DLD1 (cell line): ENCODE measurements at regions not wholly inside any gene's neighbourhood (a gene's known extent, or its start where the extent isn't known, plus 50 kb on each side); places are given as distances from the start of the nearest gene placed in this dataset.

Experiments used
- in situ Hi-C: cut with HindIII; loops from 2 replicates; pipeline ENCODE4 v1.10.0; 2017; ENCODE audit warnings: low sequenced_read_pairs

DNA sequence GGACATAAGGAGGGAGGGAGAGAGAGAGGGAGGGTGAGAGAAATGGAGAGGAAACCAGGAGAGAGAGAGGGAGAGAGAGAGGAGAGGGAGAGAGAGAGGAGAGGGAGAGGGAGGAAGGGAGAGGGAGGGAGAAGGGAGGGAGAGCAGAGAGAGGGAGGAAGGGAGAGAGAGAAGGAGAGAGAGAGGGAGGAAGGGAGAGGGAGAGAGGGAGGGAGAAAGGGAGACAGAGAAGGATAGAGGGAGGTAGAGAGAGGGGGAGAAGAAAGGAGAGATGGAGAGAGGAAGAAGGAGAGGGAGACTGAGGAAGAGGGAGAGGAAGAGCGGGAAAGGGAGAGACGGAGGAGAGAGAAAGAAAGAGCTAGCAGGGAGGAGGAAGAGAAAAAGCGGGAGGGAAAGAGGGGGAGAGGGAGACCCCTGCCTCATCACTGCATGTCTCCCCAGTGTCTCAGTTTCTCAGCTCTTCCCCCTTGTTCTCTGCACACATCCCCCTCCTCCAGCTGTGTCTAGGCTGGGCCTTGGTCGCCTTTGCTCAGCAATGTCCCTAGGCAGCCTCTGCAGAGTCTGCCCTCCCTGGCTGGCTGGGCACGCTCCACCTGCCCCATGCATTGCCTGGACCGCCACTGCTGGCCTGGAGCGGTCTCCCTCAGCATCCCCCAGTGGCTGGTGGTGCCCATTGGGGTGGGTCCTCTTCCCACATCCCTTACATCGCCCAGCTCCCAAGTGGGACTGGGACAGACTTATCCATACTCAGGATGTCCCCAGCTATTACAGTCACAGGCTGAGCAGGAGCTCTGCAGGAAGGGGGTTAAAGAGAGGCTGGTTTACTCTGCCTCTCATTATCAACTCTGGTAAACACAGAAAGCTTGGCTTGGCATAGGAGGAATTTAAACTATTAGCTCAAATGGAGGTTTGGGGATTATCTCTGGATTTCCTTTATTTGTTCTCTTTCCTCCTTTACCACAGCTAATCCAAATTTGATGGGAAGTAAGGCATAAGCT is 85.7 kb upstream of the APCDD1 start:
- in situ Hi-C loops = loop anchor here (5.0 to 25.0 kb wide), 2 partner anchors 56 to 381 kb away; no protein-coding TSS in a partner anchor

- in situ Hi-C loops = loop anchor here (25.0 kb wide), 1 partner anchor 383 kb away; no protein-coding TSS in a partner anchor
These were observed 83.7 kb upstream of the APCDD1 start for GRCh38 chr18:10370716-10371115.

GRCh38 chr18:10371165-10371564 is 83.3 kb upstream of the APCDD1 start:
- in situ Hi-C loops = loop anchor here (25.0 kb wide), 1 partner anchor 384 kb away; no protein-coding TSS in a partner anchor

GRCh38 chr18:10374195-10374594 is 80.2 kb upstream of the APCDD1 start:
- in situ Hi-C loops = loop anchor here (25.0 kb wide), 1 partner anchor 387 kb away; no protein-coding TSS in a partner anchor

DNA sequence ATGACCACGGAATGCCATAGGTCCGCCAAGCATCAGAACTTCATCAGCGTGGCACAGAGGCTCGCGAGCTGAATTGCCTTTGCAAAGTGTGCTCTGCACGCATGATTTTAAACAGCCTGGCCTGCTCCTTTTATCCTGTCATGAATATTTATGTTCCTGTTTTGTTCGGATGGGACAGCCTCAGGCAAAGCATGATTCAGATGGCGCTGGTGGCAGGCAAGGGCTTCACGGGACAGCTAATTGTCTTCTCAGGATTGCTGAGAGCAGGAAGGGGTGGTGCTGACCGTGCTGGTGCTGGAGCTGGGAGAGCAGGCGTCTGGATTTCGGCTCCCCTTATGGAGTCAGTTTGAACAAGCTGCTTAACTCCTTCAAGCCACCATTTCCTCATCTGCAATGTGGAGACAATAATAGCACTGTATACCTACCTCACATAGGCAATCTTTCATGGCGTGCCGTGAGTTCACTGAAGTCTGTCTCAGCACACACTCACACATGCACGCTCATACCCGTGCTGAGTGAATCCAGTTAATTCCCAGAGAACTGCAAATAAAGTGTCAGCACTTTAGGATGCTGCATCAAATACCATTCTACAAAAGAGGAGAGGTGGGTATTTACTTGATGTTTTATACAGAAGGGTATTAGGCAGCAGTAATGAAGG is 79.7 kb upstream of the APCDD1 start:
- in situ Hi-C loops = loop anchor here (25.0 kb wide), 1 partner anchor 387 kb away; no protein-coding TSS in a partner anchor

DNA sequence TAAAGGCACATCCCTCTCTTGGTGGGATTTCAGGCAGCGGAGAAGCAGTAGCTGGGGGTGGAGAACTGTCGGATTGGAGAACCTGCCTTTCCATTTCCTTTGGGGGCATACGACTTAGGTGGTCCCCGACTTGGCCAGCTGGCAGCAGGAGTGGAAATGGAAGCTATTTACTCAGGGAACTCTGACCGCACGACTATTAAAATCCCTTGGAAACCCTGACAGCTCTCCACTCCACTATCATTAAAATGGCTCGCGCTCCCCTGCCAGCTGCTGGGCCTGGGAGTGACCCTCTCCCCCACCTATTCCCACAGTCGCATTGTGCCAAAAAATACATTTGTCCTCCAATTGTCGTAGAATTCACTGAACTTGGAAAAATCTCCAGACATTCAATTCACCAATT is 77.7 kb upstream of the APCDD1 start:
- in situ Hi-C loops = no loop called here

DNA sequence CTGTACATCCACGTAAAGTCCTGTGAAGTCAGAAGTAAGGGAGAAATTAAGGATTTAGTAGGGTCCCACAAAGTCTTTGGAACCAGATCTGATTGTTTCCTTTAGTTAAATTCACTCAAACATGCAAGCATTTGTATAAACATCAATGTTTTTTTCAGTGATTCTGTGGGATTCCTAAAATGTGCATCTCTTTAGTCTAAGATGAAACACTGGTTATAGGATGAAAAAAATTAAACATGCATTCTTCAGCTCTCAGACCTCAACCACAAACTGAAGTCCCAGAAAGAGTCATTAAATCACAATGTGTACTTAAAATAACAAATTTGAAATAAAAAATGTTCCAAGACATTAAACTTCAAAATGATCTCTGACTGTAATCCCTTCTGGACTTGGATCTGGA is 76.5 kb upstream of the APCDD1 start:
- in situ Hi-C loops = no loop called here

- in situ Hi-C loops = no loop called here
These were observed 75.6 kb upstream of the APCDD1 start for GRCh38 chr18:10378688-10379420.

- in situ Hi-C loops = no loop called here
These were observed 74.9 kb upstream of the APCDD1 start for GRCh38 chr18:10379522-10379921.

DNA sequence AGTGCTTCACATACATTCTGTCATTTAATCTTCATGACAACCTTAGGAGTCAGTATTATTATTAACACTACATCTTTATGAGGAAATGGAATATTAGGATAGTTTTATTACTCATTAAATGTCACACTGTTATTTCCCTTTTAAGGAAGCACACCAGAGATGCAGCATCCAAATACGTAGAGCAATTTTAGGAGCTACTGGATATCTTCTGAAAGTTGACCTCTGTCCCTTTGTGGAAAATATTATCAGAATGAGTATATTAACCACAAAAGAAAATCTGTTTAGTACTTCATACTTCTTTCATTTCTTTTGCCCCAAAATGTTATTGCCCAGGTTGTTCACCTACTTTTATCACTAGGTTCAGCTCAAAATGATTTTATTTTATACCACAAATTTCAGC is 72.9 kb upstream of the APCDD1 start:
- in situ Hi-C loops = loop anchor here (10.0 kb wide), 1 partner anchor 137 kb away; no protein-coding TSS in a partner anchor

DNA sequence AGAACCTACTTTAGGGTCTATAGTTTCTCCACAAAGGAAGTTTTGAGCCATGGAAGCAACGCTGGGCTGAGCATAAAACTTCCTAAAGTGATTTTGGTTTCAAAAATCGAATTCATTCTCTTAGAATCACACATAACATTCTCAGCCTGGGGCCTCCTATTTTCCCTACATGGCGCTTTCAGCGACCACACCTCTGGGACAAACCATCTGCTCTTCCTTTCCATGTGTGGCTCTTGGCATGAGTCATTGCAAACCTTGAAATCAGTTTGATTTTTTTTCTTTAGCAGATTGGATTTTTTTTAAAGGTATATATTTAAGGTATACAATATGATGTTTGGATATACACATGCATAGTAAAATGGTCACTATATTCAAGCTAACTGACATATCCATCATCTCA is 72.5 kb upstream of the APCDD1 start:
- in situ Hi-C loops = loop anchor here (10.0 kb wide), 1 partner anchor 137 kb away; no protein-coding TSS in a partner anchor

DNA sequence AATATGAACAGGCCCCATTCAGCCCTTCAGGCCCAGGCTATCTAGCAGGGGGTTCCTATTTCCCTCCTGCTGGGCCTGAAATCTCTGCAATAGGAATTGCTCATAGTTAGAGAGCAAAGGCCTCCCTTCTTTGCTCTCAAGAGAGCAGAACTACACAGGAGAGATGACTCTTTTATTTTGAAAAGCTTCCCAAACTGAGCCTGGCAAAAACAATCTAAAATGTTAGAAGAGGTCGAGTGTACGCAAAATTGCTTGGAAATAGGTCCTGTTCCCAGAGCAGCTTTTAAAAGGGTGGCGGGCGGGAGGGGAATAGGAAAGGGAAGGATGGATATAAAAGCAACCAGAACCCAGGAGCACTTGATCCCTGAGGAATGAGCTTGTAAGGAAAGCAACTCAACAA is 68.4 kb upstream of the APCDD1 start:
- in situ Hi-C loops = loop anchor here (5.0 to 10.0 kb wide), 2 partner anchors 56 to 141 kb away; no protein-coding TSS in a partner anchor

GRCh38 chr18:10386956-10387355 is 67.5 kb upstream of the APCDD1 start:
- in situ Hi-C loops = loop anchor here (5.0 to 10.0 kb wide), 2 partner anchors 55 to 142 kb away; no protein-coding TSS in a partner anchor

- in situ Hi-C loops = loop anchor here (5.0 to 10.0 kb wide), 2 partner anchors 55 to 143 kb away; no protein-coding TSS in a partner anchor
These were observed 67.0 kb upstream of the APCDD1 start for GRCh38 chr18:10387399-10387798.

GRCh38 chr18:10388373-10388772 is 66.1 kb upstream of the APCDD1 start:
- in situ Hi-C loops = loop anchor here (5.0 to 10.0 kb wide), 2 partner anchors 54 to 144 kb away; no protein-coding TSS in a partner anchor

GRCh38 chr18:10391506-10391905 is 62.9 kb upstream of the APCDD1 start:
- in situ Hi-C loops = no loop called here

GRCh38 chr18:10397004-10397403 is 57.4 kb upstream of the APCDD1 start:
- in situ Hi-C loops = no loop called here

GRCh38 chr18:10398571-10398970 is 55.9 kb upstream of the APCDD1 start:
- in situ Hi-C loops = no loop called here

- in situ Hi-C loops = no loop called here
These were observed 55.0 kb upstream of the APCDD1 start for GRCh38 chr18:10399465-10399864.

DNA sequence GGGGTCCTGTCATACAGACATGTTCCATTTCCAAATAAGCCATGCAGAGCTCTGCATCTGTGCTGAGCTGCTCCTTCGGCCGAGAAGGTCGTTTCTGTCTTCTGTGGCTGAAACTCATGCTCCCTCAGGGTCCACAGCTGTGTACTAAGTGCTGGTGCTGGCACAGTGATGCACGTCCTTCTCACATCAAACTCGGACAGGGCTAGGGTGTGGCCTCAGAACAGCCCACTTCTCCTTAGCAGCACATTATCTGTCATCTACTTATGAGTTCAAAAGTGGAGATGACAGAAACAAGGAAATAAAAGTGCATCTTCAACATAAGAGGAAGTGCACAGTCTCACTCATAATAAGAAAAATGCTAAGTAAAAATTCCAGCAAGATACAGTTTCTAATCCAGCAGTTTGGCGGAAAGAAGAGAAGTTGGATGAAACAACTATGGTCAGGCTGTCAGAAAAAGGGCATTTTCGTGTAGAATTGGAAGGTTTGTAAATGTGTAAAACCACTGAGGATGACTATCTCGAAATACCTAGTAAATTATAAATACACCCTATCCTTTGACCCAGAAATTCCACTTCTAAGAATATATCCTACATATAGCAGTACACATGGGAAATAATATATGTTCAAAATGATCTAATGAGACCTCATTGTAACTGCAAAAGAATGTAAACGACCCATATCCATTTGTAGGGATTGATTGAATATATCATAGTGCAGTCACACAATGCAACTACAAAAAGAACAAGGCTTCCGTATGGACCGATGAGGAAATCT is 53.7 kb upstream of the APCDD1 start:
- in situ Hi-C loops = no loop called here
